LoVo (cell line): ENCODE measurements at regions not wholly inside any gene's neighbourhood (a gene's known extent, or its start where the extent isn't known, plus 50 kb on each side); places are given as distances from the start of the nearest gene placed in this dataset.
A peak's percentile ranks its signal among the peaks of the same experiment; 100 is the strongest.

Source experiments
- DNase-seq: peaks from one replicate; pipeline ENCODE4 v3.0.0-alpha.2; 2016; ENCODE audit warnings: low spot score

- DNase-seq, result no peak
These were observed 131.6 kb downstream of the TPRA1 start for GRCh38 chr3:127458696-127459604.

- DNase-seq, result no peak
These were observed 132.9 kb downstream of the TPRA1 start for GRCh38 chr3:127457546-127458145.

- DNase-seq, result no peak
These were observed 133.4 kb downstream of the TPRA1 start for GRCh38 chr3:127457094-127457475.

GRCh38 chr3:127456471-127457093 is 134.0 kb downstream of the TPRA1 start:
- DNase-seq, result no peak

GRCh38 chr3:127455541-127456450 is 134.7 kb downstream of the TPRA1 start:
- peak; percentile 72 for DNase-seq

GRCh38 chr3:127454968-127455367 is 135.6 kb downstream of the TPRA1 start:
- DNase-seq, result no peak

GRCh38 chr3:127454051-127454450 is 136.5 kb downstream of the TPRA1 start:
- DNase-seq, result no peak

- no peak for DNase-seq
These were observed 138.2 kb downstream of the TPRA1 start for GRCh38 chr3:127452321-127452821.

GRCh38 chr3:127451321-127451720 is 139.2 kb downstream of the TPRA1 start:
- DNase-seq, result no peak

- no peak for DNase-seq
These were observed 140.2 kb downstream of the TPRA1 start for GRCh38 chr3:127450331-127450730.

GRCh38 chr3:127449486-127450212 is 140.9 kb downstream of the TPRA1 start:
- no peak for DNase-seq

- DNase-seq, result no peak
These were observed 141.9 kb downstream of the TPRA1 start for GRCh38 chr3:127448671-127449070.

GRCh38 chr3:127448161-127448561 is 142.4 kb downstream of the TPRA1 start:
- no peak for DNase-seq

- no peak for DNase-seq
These were observed 143.8 kb downstream of the TPRA1 start for GRCh38 chr3:127446756-127447155.

- no peak for DNase-seq
These were observed 144.8 kb downstream of the TPRA1 start for GRCh38 chr3:127445581-127446343.

- no peak for DNase-seq
These were observed 145.8 kb downstream of the TPRA1 start for GRCh38 chr3:127444761-127445160.

GRCh38 chr3:127443581-127444375 is 146.8 kb downstream of the TPRA1 start:
- DNase-seq, result no peak

- DNase-seq, result no peak
These were observed 148.0 kb downstream of the TPRA1 start for GRCh38 chr3:127442506-127442905.

GRCh38 chr3:127441764-127442163 is 148.8 kb downstream of the TPRA1 start:
- no peak for DNase-seq
